Neural crest cell (in vitro differentiated cells): ENCODE measurements at regions not wholly inside any gene's neighbourhood (a gene's known extent, or its start where the extent isn't known, plus 50 kb on each side); places are given as distances from the start of the nearest gene placed in this dataset.
"Not testable (repeated sequence)": the region's sequence is repeated elsewhere in the genome, so short reads cannot be mapped to it uniquely, and the experiment has no call there.

Experiments
- DNase-seq: peaks from one replicate; pipeline ENCODE4 v3.0.0; 2021; ENCODE audit warnings: low read depth, mixed read lengths, low spot score
- H3K27ac Mint-ChIP-seq: one replicate; pipeline ENCODE4 v1.8.0; 2021; ENCODE audit warnings: mild to moderate bottlenecking, mixed read lengths; ENCODE audit not compliant: unreplicated experiment
- H3K27me3 Mint-ChIP-seq: 2 replicates; pipeline ENCODE4 v1.8.0; 2021; ENCODE audit warnings: low read depth, mild to moderate bottlenecking, mixed read lengths
- H3K36me3 Mint-ChIP-seq: 2 replicates; pipeline ENCODE4 v1.8.0; 2021; ENCODE audit warnings: low read depth, mild to moderate bottlenecking, mixed read lengths
- H3K4me1 Mint-ChIP-seq: 2 replicates; pipeline ENCODE4 v1.8.0; 2021; ENCODE audit warnings: mixed read lengths
- H3K4me3 Mint-ChIP-seq: one replicate; pipeline ENCODE4 v1.8.0; 2021; ENCODE audit warnings: mild to moderate bottlenecking, mixed read lengths
- H3K9me3 Mint-ChIP-seq: 2 replicates; pipeline ENCODE4 v1.8.0; 2021; ENCODE audit warnings: mixed read lengths
- CTCF ChIP-seq: fragments of 200-600 bp; sonication (generic); conservative IDR thresholded peaks from 2 replicates; pipeline ENCODE4 v1.5.0; 2021; ENCODE audit warnings: antibody characterized with exemption, mild to moderate bottlenecking

- H3K36me3 Mint-ChIP-seq, result no peaks in the 10 kb centered on the region
- no peaks in the 10 kb centered on the region for H3K9me3 Mint-ChIP-seq
- no peak overlapping the region for H3K27ac Mint-ChIP-seq
These were observed 474.9 kb upstream of the TMEFF2 start for GRCh38 chr2:192669505-192670091.

GRCh38 chr2:192660555-192660954, 465.8 kb upstream of the TMEFF2 start:
- DNase-seq, H3K36me3 Mint-ChIP-seq, H3K27ac Mint-ChIP-seq: not testable (repeated sequence)

More at GRCh38 chr2:192669505-192670091, 474.9 kb upstream of the TMEFF2 start:
- H3K4me3 Mint-ChIP-seq, result no peak overlapping the region
- H3K4me1 Mint-ChIP-seq, result no peaks in the 10 kb centered on the region
- no peak for TF ChIP-seq CTCF
- H3K27me3 Mint-ChIP-seq, result no peaks in the 10 kb centered on the region
- DNase-seq, result no peak

GRCh38 chr2:192657362-192657761, 462.6 kb upstream of the TMEFF2 start:
- no peak overlapping the region for H3K4me3 Mint-ChIP-seq
- DNase-seq, result no peak
- no peaks in the 10 kb centered on the region for H3K27me3 Mint-ChIP-seq
- peaks cover 3% of the 10 kb centered on the region for H3K9me3 Mint-ChIP-seq
- H3K4me1 Mint-ChIP-seq, result no peaks in the 10 kb centered on the region
- H3K36me3 Mint-ChIP-seq, result no peaks in the 10 kb centered on the region
- no peak for TF ChIP-seq CTCF
- no peak overlapping the region for H3K27ac Mint-ChIP-seq

More at GRCh38 chr2:192660555-192660954, 465.8 kb upstream of the TMEFF2 start:
- not testable (repeated sequence) for H3K27me3 Mint-ChIP-seq, H3K4me3 Mint-ChIP-seq, H3K9me3 Mint-ChIP-seq, H3K4me1 Mint-ChIP-seq

GRCh38 chr2:192655916-192656315, 461.2 kb upstream of the TMEFF2 start:
- H3K4me1 Mint-ChIP-seq, result no peaks in the 10 kb centered on the region
- H3K9me3 Mint-ChIP-seq, result peaks cover 3% of the 10 kb centered on the region
- H3K4me3 Mint-ChIP-seq, result no peak overlapping the region
- no peaks in the 10 kb centered on the region for H3K27me3 Mint-ChIP-seq
- DNase-seq, result no peak
- no peak for TF ChIP-seq CTCF
- no peaks in the 10 kb centered on the region for H3K36me3 Mint-ChIP-seq
- no peak overlapping the region for H3K27ac Mint-ChIP-seq

- no peaks in the 10 kb centered on the region for H3K27me3 Mint-ChIP-seq
- H3K9me3 Mint-ChIP-seq, result no peaks in the 10 kb centered on the region
- no peak overlapping the region for H3K4me3 Mint-ChIP-seq
- no peaks in the 10 kb centered on the region for H3K4me1 Mint-ChIP-seq
- no peak overlapping the region for H3K27ac Mint-ChIP-seq
- no peak for DNase-seq
- no peak for TF ChIP-seq CTCF
- no peaks in the 10 kb centered on the region for H3K36me3 Mint-ChIP-seq
These were observed 451.3 kb upstream of the TMEFF2 start for GRCh38 chr2:192645811-192646598.

- Mint-ChIP-seq H3K27me3 (no peaks in the 10 kb centered on the region), H3K9me3 (no peaks in the 10 kb centered on the region), H3K4me1 (no peaks in the 10 kb centered on the region), H3K36me3 (no peaks in the 10 kb centered on the region), H3K27ac (no peak overlapping the region), H3K4me3 (no peak overlapping the region)
- no peak for TF ChIP-seq CTCF
- no peak for DNase-seq
These were observed 439.8 kb upstream of the TMEFF2 start for GRCh38 chr2:192634557-192634956.
